Common myeloid progenitor, CD34-positive (primary cell): ENCODE measurements at regions not wholly inside any gene's neighbourhood (a gene's known extent, or its start where the extent isn't known, plus 50 kb on each side); places are given as distances from the start of the nearest gene placed in this dataset.
"Not testable (repeated sequence)": the region's sequence is repeated elsewhere in the genome, so short reads cannot be mapped to it uniquely, and the experiment has no call there.

ENCODE experiments used
- CTCF ChIA-PET: fragments of 350-600 bp; sonication (Branson Sonifier 250); formaldehyde crosslinking; loops from one replicate; lab custom pipeline; 2021; ENCODE audit warnings: antibody characterized with exemption; lab: Charles Lee
- POLR2A ChIA-PET: fragments of 350-600 bp; sonication (Branson Sonifier 250); formaldehyde crosslinking; loops from one replicate; lab custom pipeline; 2021; ENCODE audit warnings: antibody characterized with exemption; lab: Charles Lee
- DNase-seq, 3 donors: peaks; one replicate each; pipeline versions ENCODE4 v3.0.0 to v3.0.0-alpha.2; 2013
- H3K27ac ChIP-seq, 2 experiments: 1 replicate in 1 of 2; 2 replicates in 1 of 2; pipeline ENCODE4 v1.7.0; 2013; ENCODE audit warnings: inconsistent platforms in 2 of 2, low read length in 2 of 2, mild to moderate bottlenecking in 2 of 2, low read depth in 1 of 2, moderate library complexity in 1 of 2; ENCODE audit not compliant: severe bottlenecking in 2 of 2, insufficient read depth in 1 of 2, poor library complexity in 1 of 2
- H3K27me3 ChIP-seq, 5 experiments: replicated peaks in 2 of 5; 1 replicate in 3 of 5; 2 replicates in 2 of 5; pipeline versions ENCODE4 v1.6.1 to v1.7.0; 2013; ENCODE audit warnings: low read length in 4 of 5, mild to moderate bottlenecking in 2 of 5, moderate library complexity in 2 of 5, inconsistent platforms in 1 of 5; ENCODE audit not compliant: insufficient read depth in 5 of 5, control insufficient read depth in 4 of 5
- H3K36me3 ChIP-seq, 4 experiments: 1 replicate in 2 of 4; 2 replicates in 2 of 4; pipeline versions ENCODE4 v1.6.1 to v1.7.0; 2013; ENCODE audit warnings: low read length in 3 of 4, control low read depth in 1 of 4, mild to moderate bottlenecking in 1 of 4; ENCODE audit not compliant: control insufficient read depth in 4 of 4, insufficient read depth in 4 of 4
- H3K4me1 ChIP-seq, 4 experiments: 1 replicate in 3 of 4; 2 replicates in 1 of 4; pipeline versions ENCODE4 v1.6.1 to v1.7.1; 2013; ENCODE audit warnings: low read length in 3 of 4, mild to moderate bottlenecking in 3 of 4, control low read depth in 1 of 4, inconsistent platforms in 1 of 4, moderate library complexity in 1 of 4; ENCODE audit not compliant: control insufficient read depth in 4 of 4, insufficient read depth in 4 of 4; ENCODE audit errors: control extremely low read depth in 1 of 4
- H3K4me3 ChIP-seq, 7 experiments: 1 replicate in 4 of 7; 2 replicates in 3 of 7; pipeline versions ENCODE4 v1.5.1 to v1.7.0; 2013; ENCODE audit warnings: mild to moderate bottlenecking in 7 of 7, low read length in 6 of 7, moderate library complexity in 6 of 7, inconsistent platforms in 2 of 7, low read depth in 2 of 7, control low read depth in 1 of 7; ENCODE audit not compliant: insufficient read depth in 4 of 7, control insufficient read depth in 1 of 7; ENCODE audit errors: extremely low read depth in 1 of 7
- H3K9me3 ChIP-seq, 5 experiments: 1 replicate in 4 of 5; 2 replicates in 1 of 5; pipeline versions ENCODE4 v1.6.1 to v1.7.1; 2013; ENCODE audit warnings: low read length in 4 of 5, mild to moderate bottlenecking in 2 of 5, inconsistent platforms in 1 of 5, low read depth in 1 of 5, moderate library complexity in 1 of 5; ENCODE audit not compliant: control insufficient read depth in 4 of 5, insufficient read depth in 2 of 5; ENCODE audit errors: control extremely low read depth in 1 of 5
- WGBS: methylation state at CpG from one replicate; pipeline ENCODE4 v1.1.5; 2013; ENCODE audit not compliant: insufficient coverage; 5-methylcytosine and 5-hydroxymethylcytosine counted together

- Histone ChIP-seq H3K4me3 (no peak overlapping the region), H3K36me3 (no peaks in the 10 kb centered on the region), H3K27ac (no peak overlapping the region), H3K27me3 (peaks cover 0 to 65% (median 10%) of the 10 kb centered on the region in 5 experiments), H3K4me1 (no peaks in the 10 kb centered on the region), H3K9me3 (no peaks in the 10 kb centered on the region)
- no peak for DNase-seq
- CTCF ChIA-PET: no interaction called here
- 37% methylated on average over 3 of the region's 6 CpGs for WGBS
- POLR2A ChIA-PET: no interaction called here
These were observed 171.0 kb upstream of the TBL1X start for GRCh38 chrX:9293903-9294302.

DNA sequence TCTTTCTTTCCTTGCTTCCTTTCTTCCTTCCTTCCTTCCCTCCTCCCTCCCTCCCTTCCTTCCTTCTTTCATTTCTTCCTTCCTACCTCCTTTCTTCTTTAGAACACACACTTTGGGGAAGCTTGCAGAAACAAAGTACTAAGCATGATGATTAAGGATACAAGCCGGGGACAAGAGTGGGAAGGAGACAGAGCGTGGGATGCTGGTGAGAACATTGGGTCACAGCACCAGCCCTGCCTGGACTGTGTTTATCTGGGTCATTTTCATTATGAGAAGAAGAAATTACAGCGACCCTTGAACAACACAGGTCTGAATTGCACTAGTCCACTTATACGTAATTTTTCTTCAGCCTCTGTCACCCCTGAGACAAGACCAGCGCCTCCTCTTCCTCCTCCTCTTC, 169.3 kb upstream of the TBL1X start:
- Histone ChIP-seq H3K27ac (no peak overlapping the region), H3K27me3 (peaks cover 0 to 53% (median 10%) of the 10 kb centered on the region in 5 experiments), H3K4me1 (no peaks in the 10 kb centered on the region), H3K4me3 (no peak overlapping the region), H3K36me3 (no peaks in the 10 kb centered on the region), H3K9me3 (no peaks in the 10 kb centered on the region)
- CTCF ChIA-PET: no interaction called here
- no peak for DNase-seq
- POLR2A ChIA-PET: no interaction called here
- 100% methylated on average over 4 of the region's 5 CpGs for WGBS

GRCh38 chrX:9298221-9298620, 166.6 kb upstream of the TBL1X start:
- Histone ChIP-seq H3K4me3 (no peak overlapping the region), H3K27ac (no peak overlapping the region), H3K4me1 (no peaks in the 10 kb centered on the region), H3K36me3 (no peaks in the 10 kb centered on the region), H3K9me3 (no peaks in the 10 kb centered on the region), H3K27me3 (peaks cover 0 to 26% (median 8%) of the 10 kb centered on the region in 5 experiments)
- 100% methylated on average over 1 of the region's 1 CpG for WGBS
- DNase-seq: no peak
- CTCF ChIA-PET: interaction anchor here (0.5 kb wide), 1 partner anchor 431 kb away, joined by 3 read pairs; no protein-coding TSS in a partner anchor
- POLR2A ChIA-PET: no interaction called here

DNA sequence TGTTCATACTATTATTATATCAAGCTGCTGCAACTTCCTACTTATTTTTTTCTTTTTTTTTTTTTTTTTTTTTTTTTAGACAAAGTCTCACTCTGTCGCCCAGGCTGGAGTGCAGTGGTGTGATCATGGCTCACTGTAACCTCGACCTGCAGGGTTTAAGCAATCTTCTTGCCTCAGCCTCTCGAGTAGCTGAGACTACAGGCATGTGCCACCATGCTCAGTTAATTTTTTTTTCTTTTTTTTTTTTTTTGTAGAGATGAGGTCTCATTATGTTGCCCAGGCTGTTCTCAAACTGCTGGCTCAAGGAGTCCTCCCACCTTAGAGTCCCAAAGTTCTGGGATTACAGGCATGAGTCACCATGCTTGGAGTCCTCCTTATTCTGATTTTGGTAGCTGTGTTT, 165.2 kb upstream of the TBL1X start:
- H3K27ac ChIP-seq, DNase-seq, H3K4me1 ChIP-seq, POLR2A ChIA-PET, H3K9me3 ChIP-seq, H3K4me3 ChIP-seq, H3K36me3 ChIP-seq: not testable (repeated sequence)
- CTCF ChIA-PET: interaction anchor here (1.6 kb wide), 1 partner anchor 9 kb away, joined by 3 read pairs; no protein-coding TSS in a partner anchor
- no CpG with 5 or more reads among the region's 3 CpGs for WGBS
- H3K27me3 ChIP-seq: peaks cover 0 to 12% (median 0%) of the 10 kb centered on the region in 5 experiments

GRCh38 chrX:9301836-9302235, 163.0 kb upstream of the TBL1X start:
- Histone ChIP-seq H3K27me3 (peaks cover 0 to 5% (median 0%) of the 10 kb centered on the region in 5 experiments), H3K4me1 (no peaks in the 10 kb centered on the region), H3K36me3 (no peaks in the 10 kb centered on the region), H3K4me3 (no peak overlapping the region), H3K9me3 (no peaks in the 10 kb centered on the region), H3K27ac (no peak overlapping the region)
- ChIA-PET POLR2A (no interaction called here), CTCF (no interaction called here)
- no CpG with 5 or more reads among the region's 2 CpGs for WGBS
- no peak for DNase-seq

DNA sequence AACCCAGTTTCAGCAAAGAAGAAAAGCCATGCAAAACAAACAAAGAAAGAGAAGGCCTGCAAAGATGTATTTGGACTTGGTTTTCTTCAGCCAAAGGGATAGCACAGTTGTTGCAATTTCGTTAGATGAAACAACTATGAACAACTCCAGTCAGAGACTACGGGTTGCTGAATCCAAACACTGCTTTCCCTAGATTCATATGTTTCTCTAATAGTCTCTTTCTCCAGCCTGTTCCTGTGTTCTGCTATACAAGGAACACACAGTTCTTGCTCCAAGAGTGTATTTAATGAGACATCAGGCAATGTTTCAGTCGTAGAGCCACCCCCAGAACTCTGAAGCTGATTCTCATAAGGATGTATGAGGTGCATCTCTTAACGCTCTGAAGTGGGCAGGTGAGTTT, 162.5 kb upstream of the TBL1X start:
- ChIA-PET CTCF (no interaction called here), POLR2A (no interaction called here)
- H3K4me1 ChIP-seq: no peaks in the 10 kb centered on the region
- H3K27ac ChIP-seq: no peak overlapping the region
- no peak overlapping the region for H3K4me3 ChIP-seq
- H3K9me3 ChIP-seq: no peaks in the 10 kb centered on the region
- 92% methylated on average over 4 of the region's 4 CpGs for WGBS
- H3K27me3 ChIP-seq: peaks cover 0 to 6% (median 0%) of the 10 kb centered on the region in 5 experiments
- no peak for DNase-seq
- no peaks in the 10 kb centered on the region for H3K36me3 ChIP-seq

DNA sequence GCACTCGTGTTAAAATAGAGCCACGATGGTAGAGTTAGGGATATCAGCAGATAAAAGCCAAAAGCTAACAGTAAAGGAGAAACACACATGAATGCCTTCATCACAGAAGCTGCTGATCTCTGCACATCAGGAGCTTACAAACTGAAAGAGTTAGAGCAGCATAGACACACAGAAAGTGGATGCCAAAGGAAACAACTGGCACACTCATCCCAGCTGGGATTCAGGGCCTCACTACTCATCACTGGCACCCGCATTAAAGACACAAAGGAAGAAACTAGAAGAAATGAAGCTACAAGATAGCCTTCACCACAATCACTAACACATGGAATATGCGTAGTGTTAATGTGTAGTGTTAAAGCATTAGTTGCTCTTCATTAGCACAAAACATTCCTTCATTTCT, 156.4 kb upstream of the TBL1X start:
- no peak overlapping the region for H3K4me3 ChIP-seq
- POLR2A ChIA-PET: interaction anchor here (0.6 kb wide), 1 partner anchor 1337 kb away, joined by 4 read pairs; no protein-coding TSS in a partner anchor
- H3K27ac ChIP-seq: no peak overlapping the region
- H3K4me1 ChIP-seq: no peaks in the 10 kb centered on the region
- WGBS: 100% methylated on average over 2 of the region's 4 CpGs
- no peak for DNase-seq
- CTCF ChIA-PET: interaction anchor here (0.9 kb wide), 1 partner anchor 9 kb away, joined by 3 read pairs; no protein-coding TSS in a partner anchor
- H3K36me3 ChIP-seq: no peaks in the 10 kb centered on the region
- H3K27me3 ChIP-seq: peaks cover 0 to 3% (median 0%) of the 10 kb centered on the region in 5 experiments
- no peaks in the 10 kb centered on the region for H3K9me3 ChIP-seq
